Stimulated activated CD4-positive, alpha-beta T cell treated with anti-CD3 and anti-CD28 coated beads, Interleukin-1b, Interleukin-23, amount 100 ng/mL, for 1 hour (primary cell): ENCODE measurements at regions not wholly inside any gene's neighbourhood (a gene's known extent, or its start where the extent isn't known, plus 50 kb on each side); places are given as distances from the start of the nearest gene placed in this dataset.

Experiments
- DNase-seq, 2 donors: peaks; one replicate each; pipeline ENCODE4 v3.0.0-alpha.2; 2020; ENCODE audit warnings: low read depth in 2 of 2

GRCh38 chr20:22315073-22315472 lies 269.3 kb downstream of the FOXA2 start:
- DNase-seq: no peak

GRCh38 chr20:22312744-22313346 lies 271.5 kb downstream of the FOXA2 start:
- DNase-seq: no peak

GRCh38 chr20:22308934-22309333 lies 275.4 kb downstream of the FOXA2 start:
- DNase-seq: no peak

- no peak for DNase-seq
Observed at GRCh38 chr20:22307409-22307808, 277.0 kb downstream of the FOXA2 start.

GRCh38 chr20:22305381-22305780 lies 279.0 kb downstream of the FOXA2 start:
- no peak for DNase-seq

GRCh38 chr20:22303523-22303922 lies 280.8 kb downstream of the FOXA2 start:
- DNase-seq: no peak

GRCh38 chr20:22302039-22302438 lies 282.3 kb downstream of the FOXA2 start:
- DNase-seq: no peak

GRCh38 chr20:22293886-22294285 lies 290.5 kb downstream of the FOXA2 start:
- no peak for DNase-seq

GRCh38 chr20:22289442-22289841 lies 294.9 kb downstream of the FOXA2 start:
- no peak for DNase-seq

- DNase-seq: no peak
Observed at GRCh38 chr20:22288957-22289356, 295.4 kb downstream of the FOXA2 start.

GRCh38 chr20:22288156-22288555 lies 296.2 kb downstream of the FOXA2 start:
- DNase-seq: no peak

GRCh38 chr20:22285555-22285954 lies 298.8 kb downstream of the FOXA2 start:
- DNase-seq: no peak

GRCh38 chr20:22282696-22283095 lies 301.7 kb downstream of the FOXA2 start:
- no peak for DNase-seq

- no peak for DNase-seq
Observed at GRCh38 chr20:22274330-22274729, 310.0 kb downstream of the FOXA2 start.

- DNase-seq: no peak
Observed at GRCh38 chr20:22268675-22269074, 315.7 kb downstream of the FOXA2 start.

- DNase-seq: no peak
Observed at GRCh38 chr20:22264917-22265316, 319.5 kb downstream of the FOXA2 start.

- DNase-seq: no peak
Observed at GRCh38 chr20:22260506-22260905, 323.9 kb downstream of the FOXA2 start.

- DNase-seq: no peak
Observed at GRCh38 chr20:22257912-22258311, 326.5 kb downstream of the FOXA2 start.

GRCh38 chr20:22248051-22248667 lies 336.2 kb downstream of the FOXA2 start:
- DNase-seq: no peak

GRCh38 chr20:22245139-22245538 lies 339.2 kb downstream of the FOXA2 start:
- DNase-seq: no peak

GRCh38 chr20:22243067-22243466 lies 341.3 kb downstream of the FOXA2 start:
- no peak for DNase-seq

- no peak for DNase-seq
Observed at GRCh38 chr20:22241609-22242008, 342.8 kb downstream of the FOXA2 start.

- no peak for DNase-seq
Observed at GRCh38 chr20:22232923-22233322, 351.4 kb downstream of the FOXA2 start.

- DNase-seq: no peak
Observed at GRCh38 chr20:22232473-22232872, 351.9 kb downstream of the FOXA2 start.
